ENCODE measurements at regions not wholly inside any gene's neighbourhood (a gene's known extent, or its start where the extent isn't known, plus 50 kb on each side); places are given as distances from the start of the nearest gene placed in this dataset.

- Histone ChIP-seq H3K36me3 (ENCODE audit: control insufficient read depth, insufficient read depth, low read length) (no peaks in the 10 kb centered on the region), H3K4me3 (ENCODE audit: low read depth in 2 of 2, low read length in 2 of 2) (no peak overlapping the region), H3K9me3 (ENCODE audit: control insufficient read depth, insufficient read depth, low read depth, low read length) (no peaks in the 10 kb centered on the region), H3K4me1 (ENCODE audit: control insufficient read depth, insufficient read depth, low read length) (no peaks in the 10 kb centered on the region), H3K27ac (ENCODE audit: low read length) (no peak overlapping the region), H3K27me3 (ENCODE audit: control insufficient read depth, insufficient read depth, low read length) (peaks cover 2% of the 10 kb centered on the region; the same call in 1 of the 2 replicates)
- TF ChIP-seq CTCF (IDR thresholded peaks at IDR 0.05) (peak; percentile 52), TCF7L2 (IDR thresholded peaks at IDR 0.05; ENCODE audit: low read depth, low read length) (no peak)
- POLR2A ChIA-PET, result no interaction called here
- intact Hi-C loops (cut with micrococcal nuclease; ENCODE audit: unreplicated experiment) (no loop called here), in situ Hi-C loops (cut with HindIII; ENCODE audit: low pct_unique_long_range_greater_than_20kb, low sequenced_read_pairs) (no loop called here)
- DNase-seq (ENCODE audit: low read depth, low spot score) (no peak), ATAC-seq (peak; percentile 78)
- no TSS peak for BruUV-seq (replicated peaks)
- CTCF ChIA-PET, result interaction anchor here (1.6 kb wide), 1 partner anchor 141 kb away, joined by 4 read pairs; no protein-coding TSS in a partner anchor
Observed at GRCh38 chr9:93820667-93821306, 134.4 kb downstream of the BARX1 start.

GRCh38 chr9:93819905-93820304 is 135.2 kb downstream of the BARX1 start:
- no TSS peak for BruUV-seq (replicated peaks)
- no peaks in the 10 kb centered on the region for H3K9me3 ChIP-seq (ENCODE audit: control insufficient read depth, insufficient read depth, low read depth, low read length)
- DNase-seq (ENCODE audit: low read depth, low spot score) (no peak), ATAC-seq (no peak)
- in situ Hi-C loops (cut with HindIII; ENCODE audit: low pct_unique_long_range_greater_than_20kb, low sequenced_read_pairs) (no loop called here), intact Hi-C loops (cut with micrococcal nuclease; ENCODE audit: unreplicated experiment) (no loop called here)
- no peak overlapping the region for H3K27ac ChIP-seq (ENCODE audit: low read length)
- H3K4me3 ChIP-seq (ENCODE audit: low read depth in 2 of 2, low read length in 2 of 2), result no peak overlapping the region
- TF ChIP-seq SIN3A (IDR thresholded peaks at IDR 0.05; ENCODE audit: borderline replicate concordance, insufficient read depth, low read depth, low read length) (no peak), TCF7L2 (IDR thresholded peaks at IDR 0.05; ENCODE audit: low read depth, low read length) (no peak), CTCF (IDR thresholded peaks at IDR 0.05) (no peak)
- no peaks in the 10 kb centered on the region for H3K36me3 ChIP-seq (ENCODE audit: control insufficient read depth, insufficient read depth, low read length)
- peaks cover 2% of the 10 kb centered on the region; the same call in 1 of the 2 replicates for H3K27me3 ChIP-seq (ENCODE audit: control insufficient read depth, insufficient read depth, low read length)
- ChIA-PET CTCF (interaction anchor here (1.6 kb wide), 1 partner anchor 142 kb away, joined by 4 read pairs; no protein-coding TSS in a partner anchor), POLR2A (no interaction called here)
- no peaks in the 10 kb centered on the region for H3K4me1 ChIP-seq (ENCODE audit: control insufficient read depth, insufficient read depth, low read length)

GRCh38 chr9:93818827-93819472 is 136.2 kb downstream of the BARX1 start:
- Histone ChIP-seq H3K36me3 (ENCODE audit: control insufficient read depth, insufficient read depth, low read length) (no peaks in the 10 kb centered on the region), H3K4me1 (ENCODE audit: control insufficient read depth, insufficient read depth, low read length) (no peaks in the 10 kb centered on the region), H3K27me3 (ENCODE audit: control insufficient read depth, insufficient read depth, low read length) (peaks cover 2% of the 10 kb centered on the region; the same call in 1 of the 2 replicates), H3K4me3 (ENCODE audit: low read depth in 2 of 2, low read length in 2 of 2) (no peak overlapping the region), H3K9me3 (ENCODE audit: control insufficient read depth, insufficient read depth, low read depth, low read length) (no peaks in the 10 kb centered on the region), H3K27ac (ENCODE audit: low read length) (no peak overlapping the region)
- ChIA-PET POLR2A (no interaction called here), CTCF (no interaction called here)
- TF ChIP-seq REST (IDR thresholded peaks at IDR 0.05; ENCODE audit: insufficient read depth in 1 of 2, low read depth in 2 of 2, low read length in 1 of 2), result no peak
- BruUV-seq (replicated peaks), result no TSS peak
- ATAC-seq (no peak), DNase-seq (ENCODE audit: low read depth, low spot score) (no peak)
- intact Hi-C loops (cut with micrococcal nuclease; ENCODE audit: unreplicated experiment), result no loop called here
- in situ Hi-C loops (cut with HindIII; ENCODE audit: low pct_unique_long_range_greater_than_20kb, low sequenced_read_pairs), result no loop called here

Measured in Panc1 (cell line).